PC-3 (cell line): ENCODE measurements at regions not wholly inside any gene's neighbourhood (a gene's known extent, or its start where the extent isn't known, plus 50 kb on each side); places are given as distances from the start of the nearest gene placed in this dataset.

ENCODE experiments used
- ATAC-seq: fragments of 200-7000 bp; cut with Tn5 transposase; 2 replicates; pipeline ENCODE4 v1.9.1; 2020; ENCODE audit warnings: mild to moderate bottlenecking, moderate library complexity
- BruUV-seq: library from RNA; stranded (reverse); fragments of 400-500 nt; replicated peaks from 2 replicates; lab custom pipeline; 2021; lab: Mats Ljungman, UMichigan
- CTCF ChIA-PET: fragments of 300-600 bp; sonication (Branson Sonifier 250); formaldehyde crosslinking; loops from one replicate; lab custom pipeline; 2022; ENCODE audit warnings: antibody characterized with exemption; lab: Charles Lee
- POLR2A ChIA-PET: fragments of 300-600 bp; sonication (Branson Sonifier 250); formaldehyde crosslinking; loops from one replicate; lab custom pipeline; 2022; ENCODE audit warnings: antibody characterized with exemption; ENCODE audit not compliant: unreplicated experiment; lab: Charles Lee
- DNase-seq: peaks from one replicate; pipeline ENCODE4 v3.0.0-alpha.2; 2015
- H2AFZ ChIP-seq: fragments of 300-600 bp; sonication (generic); 2 replicates; pipeline ENCODE4 v1.6.0; 2016; ENCODE audit warnings: antibody characterized with exemption, low read length
- H3F3A ChIP-seq: fragments of 300-600 bp; sonication (generic); one replicate; pipeline ENCODE4 v1.6.0; 2017; ENCODE audit warnings: antibody characterized with exemption, low read length, control low read depth, mild to moderate bottlenecking; ENCODE audit not compliant: unreplicated experiment
- H3K27ac ChIP-seq: fragments of 300-600 bp; sonication (generic); 2 replicates; pipeline ENCODE4 v1.5.1; 2016; ENCODE audit warnings: mild to moderate bottlenecking, low read length
- H3K27me3 ChIP-seq: fragments of 300-600 bp; sonication (generic); 2 replicates; pipeline ENCODE4 v1.6.1; 2016; ENCODE audit warnings: low read length, mixed read lengths
- H3K36me3 ChIP-seq: fragments of 300-600 bp; sonication (generic); 2 replicates; pipeline ENCODE4 v1.6.1; 2016; ENCODE audit warnings: low read depth, mixed run types, low read length, mixed read lengths
- H3K4me1 ChIP-seq: fragments of 300-600 bp; sonication (generic); 2 replicates; pipeline ENCODE4 v1.5.1; 2016; ENCODE audit warnings: low read length; ENCODE audit not compliant: insufficient read depth
- H3K4me2 ChIP-seq: fragments of 300-600 bp; sonication (generic); 2 replicates; pipeline ENCODE4 v1.6.0; 2016; ENCODE audit warnings: low read length
- H3K4me3 ChIP-seq: fragments of 300-600 bp; sonication (generic); 2 replicates; pipeline ENCODE4 v1.5.1; 2016; ENCODE audit warnings: mild to moderate bottlenecking, low read length, mixed read lengths
- H3K79me2 ChIP-seq: fragments of 300-600 bp; sonication (generic); 2 replicates; pipeline ENCODE4 v1.6.1; 2017; ENCODE audit warnings: low read length, mixed read lengths
- H3K9ac ChIP-seq: fragments of 300-600 bp; sonication (generic); 2 replicates; pipeline ENCODE4 v1.6.0; 2016; ENCODE audit warnings: mild to moderate bottlenecking, low read length
- H3K9me2 ChIP-seq: fragments of 300-600 bp; sonication (generic); replicated peaks from 2 replicates; pipeline ENCODE4 v1.6.1; 2016; ENCODE audit warnings: mixed run types, low read length, mixed read lengths
- H3K9me3 ChIP-seq: fragments of 300-600 bp; sonication (generic); 2 replicates; pipeline ENCODE4 v1.6.1; 2016; ENCODE audit warnings: low read length, mixed read lengths
- H4K20me1 ChIP-seq: fragments of 300-600 bp; sonication (generic); 2 replicates; pipeline ENCODE4 v1.6.1; 2016; ENCODE audit warnings: low read length, mixed read lengths
- EZH2 ChIP-seq: fragments of 300-600 bp; sonication (generic); IDR thresholded peaks from one replicate; pipeline ENCODE4 v1.6.1; 2017; ENCODE audit warnings: antibody characterized with exemption, mild to moderate bottlenecking, low read length; ENCODE audit not compliant: unreplicated experiment
- EZH2phosphoT487 ChIP-seq: fragments of 300-600 bp; sonication (generic); IDR thresholded peaks from 2 replicates; pipeline ENCODE4 v1.6.1; 2018; ENCODE audit warnings: mild to moderate bottlenecking, antibody characterized with exemption, low read length, borderline replicate concordance
- intact Hi-C: fragments of 100-400 bp; cut with micrococcal nuclease; formaldehyde crosslinking; loops from 2 replicates; pipeline ENCODE4 v1.9.0; 2023
- TF ChIP-seq, protein P1 (sequence below): fragments of 300-600 bp; sonication (generic); conservative IDR thresholded peaks from 2 replicates; pipeline ENCODE4 v1.5.1; 2017; ENCODE audit warnings: antibody characterized with exemption, low read depth, mild to moderate bottlenecking, low read length

DNA sequence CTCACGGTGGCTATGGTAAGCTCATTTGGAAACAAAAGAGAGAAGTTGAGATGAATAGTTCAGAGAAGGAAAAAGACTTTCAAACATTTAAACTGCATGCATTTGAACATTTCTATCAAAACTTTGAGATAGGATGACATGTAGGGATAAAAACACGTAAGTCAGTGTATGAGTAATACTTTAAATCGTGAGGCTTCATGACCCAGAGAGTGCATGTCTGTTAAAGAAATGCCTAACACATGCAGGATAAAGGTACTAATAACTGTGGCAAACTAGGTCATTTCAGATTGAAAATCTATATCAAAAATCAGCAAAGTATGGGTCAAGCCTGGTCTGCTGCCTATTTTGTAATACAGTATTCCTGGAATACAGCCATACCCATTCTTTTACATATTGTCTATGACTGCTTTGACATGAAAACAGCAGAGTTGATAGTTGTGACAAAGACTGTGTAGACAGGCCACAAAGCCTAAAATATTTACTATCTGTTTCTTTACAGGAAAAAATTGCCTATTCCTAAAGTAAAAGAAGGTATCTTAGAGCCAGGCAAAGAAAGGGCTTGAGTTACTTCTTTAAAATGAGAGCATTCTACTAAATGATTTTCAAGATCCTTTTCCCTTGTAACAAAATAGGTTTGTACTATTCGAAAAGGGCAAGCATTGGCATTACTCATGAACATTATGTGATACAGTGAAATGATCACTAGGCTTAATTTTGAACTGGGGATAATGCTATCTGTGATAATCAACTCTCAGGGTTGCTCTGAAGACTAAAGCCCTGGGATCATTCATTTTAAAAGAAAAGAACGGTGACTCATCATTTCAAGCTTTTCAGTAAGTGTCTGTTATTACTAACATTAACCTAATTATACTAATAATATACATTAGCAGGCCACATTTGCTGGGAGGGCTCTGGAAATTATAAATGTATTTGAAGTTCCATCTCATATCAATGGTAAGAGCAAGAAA lies 185.9 kb downstream of the CRPPA start:
- H3K4me1 ChIP-seq, result peaks cover 5% of the 10 kb centered on the region; the same call in 1 of the 2 replicates
- BruUV-seq, result no TSS peak
- no peaks in the 10 kb centered on the region for H3K9me2 ChIP-seq
- ChIA-PET CTCF (interaction anchor here (0.7 kb wide), 1 partner anchor 11 kb away, joined by 3 read pairs; no protein-coding TSS in a partner anchor), POLR2A (no interaction called here)
- peaks cover 9% of the 10 kb centered on the region; the same call in 1 of the 2 replicates for H3K9me3 ChIP-seq
- H2AFZ ChIP-seq, result no peak overlapping the region
- TF ChIP-seq EZH2, result no peak
- TF ChIP-seq, protein P1, sequence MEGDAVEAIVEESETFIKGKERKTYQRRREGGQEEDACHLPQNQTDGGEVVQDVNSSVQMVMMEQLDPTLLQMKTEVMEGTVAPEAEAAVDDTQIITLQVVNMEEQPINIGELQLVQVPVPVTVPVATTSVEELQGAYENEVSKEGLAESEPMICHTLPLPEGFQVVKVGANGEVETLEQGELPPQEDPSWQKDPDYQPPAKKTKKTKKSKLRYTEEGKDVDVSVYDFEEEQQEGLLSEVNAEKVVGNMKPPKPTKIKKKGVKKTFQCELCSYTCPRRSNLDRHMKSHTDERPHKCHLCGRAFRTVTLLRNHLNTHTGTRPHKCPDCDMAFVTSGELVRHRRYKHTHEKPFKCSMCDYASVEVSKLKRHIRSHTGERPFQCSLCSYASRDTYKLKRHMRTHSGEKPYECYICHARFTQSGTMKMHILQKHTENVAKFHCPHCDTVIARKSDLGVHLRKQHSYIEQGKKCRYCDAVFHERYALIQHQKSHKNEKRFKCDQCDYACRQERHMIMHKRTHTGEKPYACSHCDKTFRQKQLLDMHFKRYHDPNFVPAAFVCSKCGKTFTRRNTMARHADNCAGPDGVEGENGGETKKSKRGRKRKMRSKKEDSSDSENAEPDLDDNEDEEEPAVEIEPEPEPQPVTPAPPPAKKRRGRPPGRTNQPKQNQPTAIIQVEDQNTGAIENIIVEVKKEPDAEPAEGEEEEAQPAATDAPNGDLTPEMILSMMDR, result no peak
- no peak for TF ChIP-seq EZH2phosphoT487
- H3K27ac ChIP-seq, result no peak overlapping the region
- no peaks in the 10 kb centered on the region for H3K79me2 ChIP-seq
- H3K36me3 ChIP-seq, result no peaks in the 10 kb centered on the region
- no peak overlapping the region for H3K4me3 ChIP-seq
- H3K4me2 ChIP-seq, result no peak overlapping the region
- intact Hi-C loops, result no loop called here
- no peaks in the 10 kb centered on the region for H4K20me1 ChIP-seq
- no peaks in the 10 kb centered on the region for H3F3A ChIP-seq
- ATAC-seq (no peak), DNase-seq (no peak)
- no peaks in the 10 kb centered on the region for H3K27me3 ChIP-seq
- H3K9ac ChIP-seq, result no peak overlapping the region

DNA sequence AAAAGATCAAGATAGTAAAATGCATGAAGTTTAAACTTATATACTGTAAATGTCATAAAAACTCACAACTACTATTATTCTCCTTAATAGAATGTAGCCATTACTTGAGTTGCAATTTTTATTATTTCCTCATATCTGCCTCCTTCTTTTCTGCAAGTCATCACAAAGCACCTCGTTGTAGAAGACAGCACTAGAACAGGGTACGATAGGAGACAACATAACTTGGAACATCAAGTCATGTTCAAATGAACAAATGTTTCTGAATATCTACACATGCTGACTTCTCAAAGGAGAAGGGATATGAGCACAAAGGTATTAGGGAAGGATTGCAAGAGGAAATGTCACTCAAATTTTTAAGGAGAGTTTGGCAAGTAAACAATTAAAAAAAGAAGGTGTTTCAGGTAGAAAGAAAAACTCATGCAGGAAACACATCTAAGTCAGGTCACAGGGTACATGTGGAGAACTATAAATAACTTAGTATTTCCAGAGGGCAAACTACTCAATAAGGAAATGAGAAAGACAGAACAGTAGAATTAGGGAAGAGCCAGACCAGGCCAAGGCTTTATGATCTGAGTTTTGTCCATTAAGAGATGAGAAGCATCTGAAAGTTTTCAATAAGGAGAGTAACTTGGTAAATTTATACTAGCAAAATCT lies 186.7 kb downstream of the CRPPA start:
- Histone ChIP-seq H3K4me2 (no peak overlapping the region), H3K9ac (no peak overlapping the region), H4K20me1 (no peaks in the 10 kb centered on the region), H3K4me1 (peaks cover 5% of the 10 kb centered on the region; the same call in 1 of the 2 replicates), H3K9me3 (peaks cover 17% of the 10 kb centered on the region; the same call in 1 of the 2 replicates), H3K79me2 (no peaks in the 10 kb centered on the region), H2AFZ (no peak overlapping the region), H3K36me3 (no peaks in the 10 kb centered on the region), H3F3A (no peaks in the 10 kb centered on the region), H3K27me3 (no peaks in the 10 kb centered on the region), H3K9me2 (no peaks in the 10 kb centered on the region), H3K4me3 (no peak overlapping the region), H3K27ac (no peak overlapping the region)
- TF ChIP-seq, protein P1, result no peak
- TF ChIP-seq EZH2phosphoT487 (no peak), EZH2 (no peak)
- BruUV-seq, result no TSS peak
- ChIA-PET POLR2A (no interaction called here), CTCF (no interaction called here)
- DNase-seq (no peak), ATAC-seq (no peak)
- intact Hi-C loops, result no loop called here
